GM21723 (cell line): ENCODE measurements at regions not wholly inside any gene's neighbourhood (a gene's known extent, or its start where the extent isn't known, plus 50 kb on each side); places are given as distances from the start of the nearest gene placed in this dataset.
"Not testable (repeated sequence)": the region's sequence is repeated elsewhere in the genome, so short reads cannot be mapped to it uniquely, and the experiment has no call there.

Experiments
- ATAC-seq: cut with Tn5 transposase; IDR thresholded peaks from one replicate; pipeline ENCODE4 v1.9.1; 2021; ENCODE audit warnings: mild to moderate bottlenecking, moderate library complexity; ENCODE audit not compliant: unreplicated experiment

- no peak for ATAC-seq
Measured at GRCh38 chr10:53440601-53441000, 668.0 kb upstream of the MBL2 start.

GRCh38 chr10:53439075-53439474 is 666.5 kb upstream of the MBL2 start:
- ATAC-seq, result not testable (repeated sequence)

DNA sequence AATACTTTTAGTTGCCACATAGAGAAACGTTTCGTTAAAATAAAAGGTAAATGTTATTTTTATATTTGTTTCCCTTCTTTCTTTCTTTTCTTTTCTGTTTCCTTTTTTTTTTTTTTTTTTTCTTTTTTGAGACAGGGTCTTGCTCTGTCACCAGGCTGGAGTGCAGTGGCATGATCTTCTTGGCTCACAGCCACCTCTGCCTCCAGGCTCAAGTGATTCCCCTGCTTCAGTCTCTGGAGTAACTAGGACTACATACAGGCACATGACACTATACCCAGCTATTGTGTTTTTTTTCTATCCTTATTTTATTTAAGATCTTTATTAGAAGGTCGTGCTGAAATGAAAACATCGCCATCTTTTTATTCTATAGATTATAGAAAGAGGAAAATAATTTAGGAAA is 661.8 kb upstream of the MBL2 start:
- no peak for ATAC-seq

DNA sequence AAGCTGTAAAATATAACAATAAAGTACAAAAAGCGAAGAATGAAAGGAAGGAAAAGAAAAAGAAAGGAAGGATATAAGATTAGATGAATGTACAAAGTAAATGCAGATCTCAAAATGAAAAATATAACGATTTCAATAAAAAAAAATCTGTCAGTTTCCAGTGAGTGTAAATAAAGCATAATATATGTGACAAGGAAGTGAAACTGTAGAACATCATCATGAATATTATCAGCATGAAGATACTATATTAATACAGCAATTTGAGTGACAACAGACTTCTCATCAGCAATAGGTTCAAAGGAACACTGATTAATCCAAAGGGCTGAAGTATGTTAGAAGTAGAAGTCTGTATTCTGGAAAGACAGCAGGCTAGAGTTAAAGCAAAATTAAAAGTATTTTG is 659.5 kb upstream of the MBL2 start:
- no peak for ATAC-seq

GRCh38 chr10:53430974-53431373 is 658.4 kb upstream of the MBL2 start:
- no peak for ATAC-seq

- ATAC-seq, result no peak
Measured at GRCh38 chr10:53430127-53430891, 657.7 kb upstream of the MBL2 start.

GRCh38 chr10:53422223-53422888 is 649.8 kb upstream of the MBL2 start:
- no peak for ATAC-seq

DNA sequence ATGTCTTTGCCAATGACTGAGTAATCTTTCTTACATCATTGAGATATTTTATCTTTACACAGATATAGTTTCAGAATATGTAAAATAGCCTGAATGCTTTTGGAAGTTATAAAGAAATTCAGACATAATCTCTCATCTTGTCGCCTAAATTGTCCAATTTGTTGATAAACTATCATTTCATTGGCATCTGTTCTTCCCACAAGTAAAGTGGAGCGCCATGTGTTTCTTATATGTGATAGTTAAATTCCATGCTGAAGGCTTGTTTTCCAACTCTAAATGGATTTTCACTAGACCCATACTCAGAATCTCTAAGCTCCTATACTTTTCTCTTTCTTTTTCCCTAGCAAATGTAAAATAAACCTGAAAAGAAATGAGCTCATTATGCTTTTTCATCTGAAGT is 640.1 kb upstream of the MBL2 start:
- no peak for ATAC-seq

DNA sequence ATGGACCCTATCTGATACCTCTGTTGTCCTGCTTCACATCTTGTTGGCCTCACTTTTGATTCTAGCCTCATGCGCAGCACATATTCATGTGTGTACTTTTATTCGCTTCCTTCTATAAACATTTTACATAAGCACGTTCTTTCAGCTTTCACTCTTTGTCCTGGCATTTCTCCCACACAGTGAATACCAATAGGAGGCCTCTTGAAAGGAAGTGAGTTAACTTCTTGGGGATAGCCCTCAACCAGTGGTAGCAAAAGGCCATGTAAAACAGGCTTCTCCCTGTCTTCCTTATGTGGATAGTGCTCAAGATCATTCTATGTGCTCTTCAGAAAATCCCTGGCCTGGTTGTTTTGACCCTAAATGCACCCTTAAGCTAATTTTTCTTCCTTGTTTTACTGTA is 633.9 kb upstream of the MBL2 start:
- ATAC-seq, result no peak

- ATAC-seq, result no peak
Measured at GRCh38 chr10:53403688-53404087, 631.1 kb upstream of the MBL2 start.

- ATAC-seq, result no peak
Measured at GRCh38 chr10:53402594-53402993, 630.0 kb upstream of the MBL2 start.

DNA sequence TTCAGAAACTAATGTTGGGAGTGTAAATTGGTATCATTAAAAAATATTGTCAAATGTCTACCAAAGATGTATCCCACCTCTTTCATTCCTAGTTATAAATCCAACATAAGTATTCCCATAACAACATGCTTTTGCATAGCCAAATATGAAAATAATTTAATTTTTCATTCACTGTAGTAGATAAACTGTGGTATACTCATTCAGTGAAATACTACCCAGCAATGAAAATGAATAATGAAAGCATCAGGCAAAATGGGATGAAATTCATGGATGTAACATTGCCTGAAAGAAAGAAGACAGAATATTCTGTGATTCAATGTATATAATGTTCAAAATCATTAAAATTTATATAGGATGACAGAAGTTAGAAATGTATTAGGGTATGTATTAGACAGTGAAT is 629.0 kb upstream of the MBL2 start:
- no peak for ATAC-seq

DNA sequence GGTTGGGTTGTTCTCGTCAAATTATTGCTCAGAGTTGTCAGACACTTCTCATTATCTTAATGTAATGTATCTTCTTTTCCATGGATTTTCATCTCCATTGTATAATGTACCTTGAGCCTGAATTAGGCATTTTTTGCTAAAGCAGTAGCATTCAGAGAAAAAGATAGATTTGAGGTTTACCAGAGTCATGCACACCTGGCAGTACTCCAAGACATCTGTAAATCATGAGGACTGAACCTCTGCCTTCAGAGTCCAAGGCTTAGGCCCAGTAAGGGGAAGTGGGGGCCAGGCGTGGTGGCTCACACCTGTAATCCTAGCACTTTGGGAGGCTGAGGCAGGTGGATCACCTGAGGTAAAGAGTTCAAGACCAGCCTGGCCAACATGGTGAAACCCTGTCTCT is 624.3 kb upstream of the MBL2 start:
- no peak for ATAC-seq

- ATAC-seq, result no peak
Measured at GRCh38 chr10:53395449-53395848, 622.9 kb upstream of the MBL2 start.

- ATAC-seq, result no peak
Measured at GRCh38 chr10:53387562-53387961, 615.0 kb upstream of the MBL2 start.

DNA sequence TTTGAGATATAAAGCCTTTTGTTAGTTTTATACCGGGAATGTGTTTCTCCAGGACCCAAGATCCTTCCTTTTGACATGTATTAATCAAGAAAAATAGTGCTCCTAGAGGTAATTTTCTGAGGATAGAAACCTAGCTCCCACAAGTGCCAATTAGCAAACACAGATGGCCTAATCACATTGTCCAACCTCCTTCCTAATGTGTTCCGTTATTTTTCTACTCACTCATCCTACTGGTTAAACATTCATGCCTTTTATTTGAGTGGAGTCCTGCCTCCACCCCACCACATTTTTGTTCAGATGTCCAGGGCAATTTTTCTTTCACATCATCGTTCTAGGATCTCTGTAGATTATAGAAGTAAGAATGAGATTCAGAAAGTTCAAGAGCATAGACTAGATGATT is 610.0 kb upstream of the MBL2 start:
- no peak for ATAC-seq

- ATAC-seq, result no peak
Measured at GRCh38 chr10:53379956-53380355, 607.4 kb upstream of the MBL2 start.

DNA sequence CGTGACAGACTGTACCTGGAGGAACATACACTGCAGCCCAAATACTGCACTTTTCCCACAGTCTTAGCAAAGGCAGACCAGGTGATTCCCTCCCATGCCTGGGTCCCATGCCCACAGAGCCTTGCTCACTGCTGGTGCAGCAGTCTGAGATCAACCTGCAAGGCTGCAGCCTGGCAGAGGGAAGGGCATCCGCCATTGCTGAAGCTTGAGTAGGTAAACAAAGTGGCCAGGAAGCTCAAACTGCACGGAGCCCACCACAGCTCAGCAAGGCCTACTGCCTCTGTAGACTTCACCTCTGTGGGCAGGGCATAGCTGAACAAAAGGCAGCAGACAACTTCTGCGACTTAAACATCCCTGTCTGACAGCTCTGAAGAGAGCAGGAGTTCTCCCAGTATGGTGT is 597.8 kb upstream of the MBL2 start:
- ATAC-seq, result no peak

GRCh38 chr10:53361936-53362335 is 589.4 kb upstream of the MBL2 start:
- no peak for ATAC-seq

DNA sequence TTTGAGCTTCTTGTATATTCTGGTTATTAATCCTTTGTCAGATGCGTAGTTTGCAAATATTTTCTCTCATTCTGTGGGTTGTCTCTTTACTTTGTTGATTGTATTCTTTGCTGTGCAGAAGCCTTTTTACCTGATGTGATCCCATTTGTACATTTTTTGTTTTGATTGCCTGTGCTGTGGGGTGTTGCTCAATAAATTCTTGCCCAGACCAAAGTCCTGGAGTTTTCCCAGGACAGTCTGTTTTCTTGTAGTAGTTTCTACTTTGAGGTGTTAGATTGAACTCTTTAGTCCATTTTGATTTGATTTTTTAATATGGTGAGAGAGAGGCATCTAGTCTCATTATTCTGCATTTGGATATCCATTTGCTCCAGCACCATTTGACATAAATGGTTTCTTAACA is 588.7 kb upstream of the MBL2 start:
- ATAC-seq, result no peak

DNA sequence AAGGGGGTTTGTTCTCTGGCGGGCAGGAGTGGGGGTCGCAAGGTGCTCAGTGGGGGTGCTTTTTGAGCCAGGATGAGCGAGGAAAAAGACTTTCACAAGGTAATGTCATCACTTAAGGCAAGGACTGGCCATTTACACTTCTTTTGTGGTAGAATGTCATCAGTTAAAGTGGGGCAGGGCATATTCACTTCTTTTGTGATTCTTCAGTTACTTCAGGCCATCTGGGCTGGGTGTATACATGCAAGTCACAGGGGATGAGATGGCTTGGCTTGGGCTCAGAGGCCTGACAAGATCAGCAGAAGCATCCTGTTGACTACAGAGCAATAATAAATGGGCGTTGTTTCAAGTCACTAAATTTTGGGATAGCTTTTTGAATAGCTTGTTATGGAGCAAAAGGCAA is 586.4 kb upstream of the MBL2 start:
- not testable (repeated sequence) for ATAC-seq

DNA sequence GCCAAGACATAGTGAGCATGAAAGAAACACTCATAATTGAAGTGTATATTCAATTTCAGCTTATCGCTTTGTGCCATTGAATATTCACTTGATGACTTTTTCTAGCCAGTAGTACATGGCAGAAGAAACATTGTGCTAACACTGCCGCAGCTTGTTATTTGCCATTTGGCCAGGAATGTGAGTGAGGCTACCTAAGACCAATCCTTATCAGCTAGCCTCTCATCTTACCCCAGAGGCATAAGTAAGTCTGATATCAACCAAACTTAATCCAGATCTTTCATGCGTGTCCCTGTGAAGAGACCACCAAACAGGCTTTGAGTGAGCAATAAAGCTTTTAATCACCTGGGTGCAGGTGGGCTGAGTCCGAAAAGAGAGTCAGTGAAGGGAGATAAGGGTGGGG is 586.0 kb upstream of the MBL2 start:
- ATAC-seq, result no peak

DNA sequence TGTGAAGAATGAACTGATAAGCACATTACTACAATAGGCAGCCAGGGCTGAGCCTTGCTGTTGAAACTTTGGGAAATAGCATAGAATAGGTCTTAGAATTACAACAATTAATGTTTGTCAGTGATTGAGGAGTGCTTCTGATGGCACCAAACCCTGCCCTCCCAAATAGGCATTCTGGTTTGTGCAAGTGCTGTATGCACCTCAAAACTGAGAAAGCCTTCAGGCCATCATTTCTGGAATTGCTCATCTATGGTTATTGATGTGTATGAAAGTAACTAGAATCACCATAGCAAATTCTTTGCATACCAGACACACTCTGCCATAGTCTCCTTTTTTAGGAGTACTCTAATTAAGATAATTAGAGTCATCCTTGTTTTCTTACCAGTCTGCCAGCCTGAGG is 585.0 kb upstream of the MBL2 start:
- ATAC-seq, result no peak
